Neural crest cell (in vitro differentiated cells): ENCODE measurements at regions not wholly inside any gene's neighbourhood (a gene's known extent, or its start where the extent isn't known, plus 50 kb on each side); places are given as distances from the start of the nearest gene placed in this dataset.

Source experiments
- DNase-seq: peaks from one replicate; pipeline ENCODE4 v3.0.0; 2021; ENCODE audit warnings: low read depth, mixed read lengths, low spot score
- H3K27ac Mint-ChIP-seq: one replicate; pipeline ENCODE4 v1.8.0; 2021; ENCODE audit warnings: mild to moderate bottlenecking, mixed read lengths; ENCODE audit not compliant: unreplicated experiment
- H3K27me3 Mint-ChIP-seq: 2 replicates; pipeline ENCODE4 v1.8.0; 2021; ENCODE audit warnings: low read depth, mild to moderate bottlenecking, mixed read lengths
- H3K36me3 Mint-ChIP-seq: 2 replicates; pipeline ENCODE4 v1.8.0; 2021; ENCODE audit warnings: low read depth, mild to moderate bottlenecking, mixed read lengths
- H3K4me1 Mint-ChIP-seq: 2 replicates; pipeline ENCODE4 v1.8.0; 2021; ENCODE audit warnings: mixed read lengths
- H3K4me3 Mint-ChIP-seq: one replicate; pipeline ENCODE4 v1.8.0; 2021; ENCODE audit warnings: mild to moderate bottlenecking, mixed read lengths
- H3K9me3 Mint-ChIP-seq: 2 replicates; pipeline ENCODE4 v1.8.0; 2021; ENCODE audit warnings: mixed read lengths
- TF ChIP-seq, protein P1 (sequence below): fragments of 200-600 bp; sonication (generic); conservative IDR thresholded peaks from 2 replicates; pipeline ENCODE4 v1.5.0; 2021; ENCODE audit warnings: antibody characterized with exemption, mild to moderate bottlenecking

DNA sequence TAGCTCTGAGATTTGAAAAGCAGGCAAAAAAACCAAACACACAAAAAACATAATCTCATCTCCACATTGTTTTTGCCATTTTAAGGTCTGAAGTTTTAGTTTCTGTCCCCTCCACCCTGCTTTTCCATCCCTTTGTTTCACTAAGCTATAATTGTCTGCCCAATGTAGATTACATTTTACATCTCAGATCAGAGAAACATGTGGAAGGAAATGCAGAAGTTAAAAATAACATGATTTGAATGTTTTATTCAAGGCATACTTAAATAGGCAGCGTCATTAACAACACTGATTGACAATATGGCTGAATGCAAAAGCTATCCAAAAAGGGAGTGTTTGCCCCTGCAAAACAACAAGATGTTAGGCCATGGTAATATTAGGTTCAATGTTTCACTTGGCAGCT lies 448.1 kb upstream of the ZNF385D start:
- Mint-ChIP-seq H3K27ac (no peak overlapping the region), H3K36me3 (no peaks in the 10 kb centered on the region), H3K4me3 (no peak overlapping the region), H3K4me1 (peaks cover 7% of the 10 kb centered on the region), H3K27me3 (no peaks in the 10 kb centered on the region), H3K9me3 (no peaks in the 10 kb centered on the region)
- DNase-seq = no peak
- TF ChIP-seq, protein P1, sequence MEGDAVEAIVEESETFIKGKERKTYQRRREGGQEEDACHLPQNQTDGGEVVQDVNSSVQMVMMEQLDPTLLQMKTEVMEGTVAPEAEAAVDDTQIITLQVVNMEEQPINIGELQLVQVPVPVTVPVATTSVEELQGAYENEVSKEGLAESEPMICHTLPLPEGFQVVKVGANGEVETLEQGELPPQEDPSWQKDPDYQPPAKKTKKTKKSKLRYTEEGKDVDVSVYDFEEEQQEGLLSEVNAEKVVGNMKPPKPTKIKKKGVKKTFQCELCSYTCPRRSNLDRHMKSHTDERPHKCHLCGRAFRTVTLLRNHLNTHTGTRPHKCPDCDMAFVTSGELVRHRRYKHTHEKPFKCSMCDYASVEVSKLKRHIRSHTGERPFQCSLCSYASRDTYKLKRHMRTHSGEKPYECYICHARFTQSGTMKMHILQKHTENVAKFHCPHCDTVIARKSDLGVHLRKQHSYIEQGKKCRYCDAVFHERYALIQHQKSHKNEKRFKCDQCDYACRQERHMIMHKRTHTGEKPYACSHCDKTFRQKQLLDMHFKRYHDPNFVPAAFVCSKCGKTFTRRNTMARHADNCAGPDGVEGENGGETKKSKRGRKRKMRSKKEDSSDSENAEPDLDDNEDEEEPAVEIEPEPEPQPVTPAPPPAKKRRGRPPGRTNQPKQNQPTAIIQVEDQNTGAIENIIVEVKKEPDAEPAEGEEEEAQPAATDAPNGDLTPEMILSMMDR = no peak

DNA sequence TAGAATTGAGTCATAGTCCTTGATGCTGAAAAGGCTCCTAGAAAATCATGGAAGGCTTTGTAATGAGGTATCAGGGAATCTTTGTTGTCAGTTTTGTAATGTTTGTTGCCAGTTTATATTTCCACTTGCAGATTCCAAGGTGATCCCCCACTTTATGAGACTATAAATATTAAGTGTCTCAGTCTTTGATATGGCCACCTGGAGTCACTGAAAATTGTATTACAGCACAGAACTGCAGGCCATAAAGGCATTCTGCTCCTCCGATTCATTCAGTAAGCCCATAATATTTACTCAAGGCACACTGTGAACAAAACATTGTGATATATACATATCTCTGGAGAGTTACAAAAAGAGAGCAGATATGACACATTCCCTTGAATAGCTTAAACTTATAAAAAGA lies 457.8 kb upstream of the ZNF385D start:
- no peaks in the 10 kb centered on the region for H3K36me3 Mint-ChIP-seq
- H3K9me3 Mint-ChIP-seq = no peaks in the 10 kb centered on the region
- no peak for DNase-seq
- TF ChIP-seq, protein P1 = no peak
- H3K27ac Mint-ChIP-seq = no peak overlapping the region
- no peak overlapping the region for H3K4me3 Mint-ChIP-seq
- H3K27me3 Mint-ChIP-seq = no peaks in the 10 kb centered on the region
- H3K4me1 Mint-ChIP-seq = no peaks in the 10 kb centered on the region

DNA sequence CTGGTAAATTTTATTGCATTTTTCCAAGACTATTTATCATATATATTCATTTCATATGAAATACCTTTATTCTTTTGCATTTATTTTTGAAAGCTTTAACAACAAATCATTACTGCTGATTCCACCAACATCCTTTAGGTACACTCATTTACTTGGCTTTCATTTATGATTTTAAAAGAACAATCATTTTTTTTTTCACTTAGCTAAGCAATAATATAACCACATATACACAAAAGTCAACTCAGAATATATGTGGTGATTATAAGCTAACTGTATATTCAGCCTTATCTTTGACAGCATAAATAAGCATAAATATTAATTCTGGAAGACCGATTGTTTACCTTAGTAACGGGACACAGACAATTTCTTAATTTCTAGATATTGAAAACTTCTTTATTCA lies 458.6 kb upstream of the ZNF385D start:
- no peaks in the 10 kb centered on the region for H3K9me3 Mint-ChIP-seq
- H3K27ac Mint-ChIP-seq = no peak overlapping the region
- no peaks in the 10 kb centered on the region for H3K27me3 Mint-ChIP-seq
- no peaks in the 10 kb centered on the region for H3K36me3 Mint-ChIP-seq
- TF ChIP-seq, protein P1 = no peak
- DNase-seq = no peak
- H3K4me1 Mint-ChIP-seq = no peaks in the 10 kb centered on the region
- H3K4me3 Mint-ChIP-seq = no peak overlapping the region

DNA sequence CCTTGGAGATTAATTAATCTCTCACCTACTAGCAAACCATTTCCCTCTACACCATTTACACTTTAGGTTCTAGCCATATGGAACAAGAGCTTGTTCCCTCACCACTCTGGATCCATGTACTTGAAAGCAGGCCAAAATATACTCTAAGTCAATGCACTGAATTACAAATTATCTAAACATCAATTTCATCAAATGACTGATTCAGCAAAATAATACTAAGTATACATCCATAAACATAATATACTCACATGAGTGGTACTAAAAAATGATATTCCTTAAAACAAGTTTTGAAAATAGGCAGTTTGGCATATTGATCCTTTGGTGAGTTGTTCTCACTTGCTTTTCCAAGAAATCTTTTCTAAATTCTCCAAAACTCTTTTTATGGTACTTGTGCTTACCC lies 459.7 kb upstream of the ZNF385D start:
- Mint-ChIP-seq H3K27me3 (no peaks in the 10 kb centered on the region), H3K27ac (no peak overlapping the region)

DNA sequence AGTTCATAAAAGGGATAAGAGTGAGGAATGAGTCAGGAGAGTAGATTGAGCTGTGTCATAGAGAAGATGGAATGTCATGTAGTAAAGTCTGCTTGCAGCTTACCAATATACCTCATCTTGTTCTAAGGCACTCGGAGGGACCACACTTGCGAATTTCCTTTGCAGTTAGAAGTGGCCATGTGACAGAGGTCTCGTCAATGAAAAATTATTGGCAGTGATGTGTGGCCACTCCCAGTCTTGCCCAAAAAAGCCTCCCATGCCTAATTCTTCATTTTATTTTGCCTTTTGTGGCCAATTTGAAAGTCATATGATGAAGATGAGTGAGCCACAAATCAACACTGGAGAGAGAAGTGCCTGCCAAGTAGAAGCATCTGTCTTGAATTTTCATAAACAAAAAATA lies 465.6 kb upstream of the ZNF385D start:
- Mint-ChIP-seq H3K27me3 (no peaks in the 10 kb centered on the region), H3K36me3 (no peaks in the 10 kb centered on the region), H3K27ac (no peak overlapping the region), H3K4me3 (no peak overlapping the region), H3K9me3 (no peaks in the 10 kb centered on the region), H3K4me1 (peaks cover 5% of the 10 kb centered on the region)
- TF ChIP-seq, protein P1 = no peak
- no peak for DNase-seq

More for the DNA sequence above, 459.7 kb upstream of the ZNF385D start:
- DNase-seq = no peak
- no peaks in the 10 kb centered on the region for H3K36me3 Mint-ChIP-seq
- H3K4me3 Mint-ChIP-seq = no peak overlapping the region
- no peaks in the 10 kb centered on the region for H3K9me3 Mint-ChIP-seq
- H3K4me1 Mint-ChIP-seq = no peaks in the 10 kb centered on the region
- TF ChIP-seq, protein P1 = no peak

DNA sequence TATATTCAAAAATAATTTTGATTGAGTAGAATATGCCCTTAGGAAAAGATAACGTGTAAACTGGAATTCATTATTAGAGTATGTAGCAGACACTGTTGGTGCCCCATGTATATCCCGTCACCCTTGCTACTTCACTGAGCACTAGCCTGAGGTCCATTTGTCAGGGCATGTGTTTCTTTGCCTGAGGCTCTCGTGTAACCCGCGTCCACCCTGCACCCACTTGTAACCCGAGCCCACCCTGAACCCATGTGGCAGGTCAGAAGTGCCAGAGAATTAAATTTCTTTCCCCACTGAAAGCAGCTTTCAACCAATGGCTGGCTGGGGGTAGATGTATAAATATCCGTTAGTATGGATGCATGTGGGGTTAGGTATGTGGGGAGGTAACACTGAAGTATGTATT lies 474.2 kb upstream of the ZNF385D start:
- no peak overlapping the region for H3K4me3 Mint-ChIP-seq
- DNase-seq = no peak
- H3K9me3 Mint-ChIP-seq = peaks cover 3% of the 10 kb centered on the region
- no peaks in the 10 kb centered on the region for H3K27me3 Mint-ChIP-seq
- H3K27ac Mint-ChIP-seq = no peak overlapping the region
- TF ChIP-seq, protein P1 = no peak
- H3K4me1 Mint-ChIP-seq = no peaks in the 10 kb centered on the region
- no peaks in the 10 kb centered on the region for H3K36me3 Mint-ChIP-seq
